ENCODE measurements at regions not wholly inside any gene's neighbourhood (a gene's known extent, or its start where the extent isn't known, plus 50 kb on each side); places are given as distances from the start of the nearest gene placed in this dataset.

DNA sequence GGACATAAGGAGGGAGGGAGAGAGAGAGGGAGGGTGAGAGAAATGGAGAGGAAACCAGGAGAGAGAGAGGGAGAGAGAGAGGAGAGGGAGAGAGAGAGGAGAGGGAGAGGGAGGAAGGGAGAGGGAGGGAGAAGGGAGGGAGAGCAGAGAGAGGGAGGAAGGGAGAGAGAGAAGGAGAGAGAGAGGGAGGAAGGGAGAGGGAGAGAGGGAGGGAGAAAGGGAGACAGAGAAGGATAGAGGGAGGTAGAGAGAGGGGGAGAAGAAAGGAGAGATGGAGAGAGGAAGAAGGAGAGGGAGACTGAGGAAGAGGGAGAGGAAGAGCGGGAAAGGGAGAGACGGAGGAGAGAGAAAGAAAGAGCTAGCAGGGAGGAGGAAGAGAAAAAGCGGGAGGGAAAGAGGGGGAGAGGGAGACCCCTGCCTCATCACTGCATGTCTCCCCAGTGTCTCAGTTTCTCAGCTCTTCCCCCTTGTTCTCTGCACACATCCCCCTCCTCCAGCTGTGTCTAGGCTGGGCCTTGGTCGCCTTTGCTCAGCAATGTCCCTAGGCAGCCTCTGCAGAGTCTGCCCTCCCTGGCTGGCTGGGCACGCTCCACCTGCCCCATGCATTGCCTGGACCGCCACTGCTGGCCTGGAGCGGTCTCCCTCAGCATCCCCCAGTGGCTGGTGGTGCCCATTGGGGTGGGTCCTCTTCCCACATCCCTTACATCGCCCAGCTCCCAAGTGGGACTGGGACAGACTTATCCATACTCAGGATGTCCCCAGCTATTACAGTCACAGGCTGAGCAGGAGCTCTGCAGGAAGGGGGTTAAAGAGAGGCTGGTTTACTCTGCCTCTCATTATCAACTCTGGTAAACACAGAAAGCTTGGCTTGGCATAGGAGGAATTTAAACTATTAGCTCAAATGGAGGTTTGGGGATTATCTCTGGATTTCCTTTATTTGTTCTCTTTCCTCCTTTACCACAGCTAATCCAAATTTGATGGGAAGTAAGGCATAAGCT lies 85.7 kb upstream of the APCDD1 start:
- no peak for DNase-seq

DNA sequence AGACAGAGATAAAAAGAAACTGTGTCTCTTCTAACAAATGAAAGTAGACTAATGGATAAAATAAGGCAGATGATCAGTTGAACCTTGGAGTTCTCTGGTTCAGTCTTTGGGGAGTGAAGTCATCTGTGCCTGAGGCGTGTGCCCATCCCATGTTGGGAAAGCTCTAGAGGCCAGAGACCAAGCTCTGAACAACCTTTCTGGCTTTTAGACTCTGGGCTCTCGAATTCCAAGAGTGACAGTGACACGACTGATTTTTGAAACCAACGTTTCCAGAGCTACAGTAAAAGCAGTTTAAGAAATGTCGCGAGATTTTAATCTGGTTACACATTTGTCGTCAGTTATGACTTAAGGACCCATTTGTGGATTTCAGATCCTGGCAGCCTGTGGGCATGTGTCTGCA lies 83.7 kb upstream of the APCDD1 start:
- DNase-seq, result no peak

DNA sequence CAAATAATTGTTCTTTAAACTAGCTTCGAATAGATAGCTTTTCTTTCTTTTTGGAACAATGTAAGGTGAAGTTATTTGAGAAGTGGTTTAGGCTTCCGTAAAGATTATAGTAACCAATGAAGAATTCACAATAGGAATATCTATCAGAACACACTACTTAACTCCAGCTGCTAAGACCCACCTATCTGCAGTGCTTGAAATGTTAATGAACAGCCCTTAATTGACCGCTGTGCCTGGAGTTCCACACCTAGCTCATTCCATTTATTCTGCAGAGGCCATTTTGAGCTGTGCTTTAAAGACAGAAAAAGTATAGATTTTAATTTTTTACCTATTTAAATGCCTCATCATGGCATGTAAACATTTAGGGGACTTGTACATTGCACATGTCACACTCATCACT lies 83.3 kb upstream of the APCDD1 start:
- DNase-seq, result no peak

DNA sequence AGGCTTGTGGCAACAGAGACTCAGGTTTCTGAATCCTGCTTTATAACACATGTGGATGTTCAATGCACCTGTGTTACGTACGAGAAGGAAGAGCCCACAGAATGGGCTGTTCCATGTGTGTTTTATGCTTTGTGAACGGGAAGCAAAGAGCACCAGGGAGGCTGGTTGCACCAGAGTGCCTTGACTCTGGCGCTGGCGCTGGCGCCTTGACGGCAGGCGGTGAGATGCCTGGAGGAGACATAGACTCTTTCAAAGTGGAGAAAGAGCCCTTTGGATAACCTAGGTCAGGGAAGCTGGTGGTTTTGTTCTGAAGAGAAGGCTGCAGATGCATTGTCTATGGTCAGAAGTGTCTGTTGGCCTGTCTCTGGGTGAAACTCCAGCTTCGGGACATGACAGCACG lies 80.2 kb upstream of the APCDD1 start:
- DNase-seq, result no peak

DNA sequence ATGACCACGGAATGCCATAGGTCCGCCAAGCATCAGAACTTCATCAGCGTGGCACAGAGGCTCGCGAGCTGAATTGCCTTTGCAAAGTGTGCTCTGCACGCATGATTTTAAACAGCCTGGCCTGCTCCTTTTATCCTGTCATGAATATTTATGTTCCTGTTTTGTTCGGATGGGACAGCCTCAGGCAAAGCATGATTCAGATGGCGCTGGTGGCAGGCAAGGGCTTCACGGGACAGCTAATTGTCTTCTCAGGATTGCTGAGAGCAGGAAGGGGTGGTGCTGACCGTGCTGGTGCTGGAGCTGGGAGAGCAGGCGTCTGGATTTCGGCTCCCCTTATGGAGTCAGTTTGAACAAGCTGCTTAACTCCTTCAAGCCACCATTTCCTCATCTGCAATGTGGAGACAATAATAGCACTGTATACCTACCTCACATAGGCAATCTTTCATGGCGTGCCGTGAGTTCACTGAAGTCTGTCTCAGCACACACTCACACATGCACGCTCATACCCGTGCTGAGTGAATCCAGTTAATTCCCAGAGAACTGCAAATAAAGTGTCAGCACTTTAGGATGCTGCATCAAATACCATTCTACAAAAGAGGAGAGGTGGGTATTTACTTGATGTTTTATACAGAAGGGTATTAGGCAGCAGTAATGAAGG lies 79.7 kb upstream of the APCDD1 start:
- no peak for DNase-seq

DNA sequence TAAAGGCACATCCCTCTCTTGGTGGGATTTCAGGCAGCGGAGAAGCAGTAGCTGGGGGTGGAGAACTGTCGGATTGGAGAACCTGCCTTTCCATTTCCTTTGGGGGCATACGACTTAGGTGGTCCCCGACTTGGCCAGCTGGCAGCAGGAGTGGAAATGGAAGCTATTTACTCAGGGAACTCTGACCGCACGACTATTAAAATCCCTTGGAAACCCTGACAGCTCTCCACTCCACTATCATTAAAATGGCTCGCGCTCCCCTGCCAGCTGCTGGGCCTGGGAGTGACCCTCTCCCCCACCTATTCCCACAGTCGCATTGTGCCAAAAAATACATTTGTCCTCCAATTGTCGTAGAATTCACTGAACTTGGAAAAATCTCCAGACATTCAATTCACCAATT lies 77.7 kb upstream of the APCDD1 start:
- DNase-seq, result no peak

DNA sequence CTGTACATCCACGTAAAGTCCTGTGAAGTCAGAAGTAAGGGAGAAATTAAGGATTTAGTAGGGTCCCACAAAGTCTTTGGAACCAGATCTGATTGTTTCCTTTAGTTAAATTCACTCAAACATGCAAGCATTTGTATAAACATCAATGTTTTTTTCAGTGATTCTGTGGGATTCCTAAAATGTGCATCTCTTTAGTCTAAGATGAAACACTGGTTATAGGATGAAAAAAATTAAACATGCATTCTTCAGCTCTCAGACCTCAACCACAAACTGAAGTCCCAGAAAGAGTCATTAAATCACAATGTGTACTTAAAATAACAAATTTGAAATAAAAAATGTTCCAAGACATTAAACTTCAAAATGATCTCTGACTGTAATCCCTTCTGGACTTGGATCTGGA lies 76.5 kb upstream of the APCDD1 start:
- DNase-seq, result no peak

DNA sequence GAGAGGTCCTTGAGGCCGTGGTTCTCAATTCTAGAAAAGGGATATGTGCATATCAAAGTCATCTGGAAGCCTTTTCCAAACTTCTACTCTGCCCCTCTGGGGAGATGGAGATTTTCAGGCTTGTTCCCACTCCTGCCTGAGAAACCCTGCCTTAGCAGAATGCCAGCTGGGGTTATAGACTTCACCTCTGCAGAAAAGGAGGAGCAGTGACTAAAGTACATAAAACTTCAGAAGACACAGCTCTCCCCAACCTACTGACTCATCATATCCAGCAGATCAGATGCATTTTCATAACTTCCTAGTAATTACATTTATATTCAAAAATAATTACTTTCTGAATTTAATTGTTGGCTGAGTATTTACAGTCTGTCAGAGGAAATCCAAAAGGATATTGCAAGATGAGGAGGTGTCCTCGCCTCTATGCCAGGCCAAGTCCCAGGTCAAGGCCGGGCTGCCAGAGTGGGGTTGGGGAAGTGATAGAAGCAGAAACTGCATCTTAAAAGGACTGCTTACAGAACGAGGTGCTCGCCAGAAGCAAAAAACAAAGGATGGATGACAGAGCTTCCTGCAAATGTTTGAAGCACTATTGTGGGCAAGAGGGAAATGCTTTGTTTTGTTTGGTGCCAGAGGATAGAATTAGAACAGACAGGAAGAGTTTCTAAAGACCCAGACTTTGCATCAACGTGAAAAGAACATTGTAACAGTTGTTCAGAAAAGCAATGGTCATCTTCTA lies 75.6 kb upstream of the APCDD1 start:
- no peak for DNase-seq

DNA sequence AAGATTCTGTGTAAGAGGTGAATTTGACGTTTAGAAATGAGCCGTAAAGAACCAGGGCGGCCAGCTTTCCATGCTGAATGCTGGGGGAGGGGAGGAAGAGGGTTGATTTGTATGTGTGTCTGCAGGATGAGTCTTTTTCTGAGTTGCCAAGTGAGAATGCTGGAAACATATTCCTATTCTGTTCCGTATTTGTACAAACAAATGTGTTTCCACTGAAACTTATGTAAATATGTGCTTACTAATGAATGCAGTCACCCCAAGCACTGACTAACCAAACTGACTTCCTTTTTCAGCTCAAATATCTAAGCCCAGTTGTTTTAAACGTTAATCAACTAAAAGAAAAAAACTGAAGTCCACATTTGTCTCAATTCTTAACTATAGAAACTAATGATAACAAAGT lies 74.9 kb upstream of the APCDD1 start:
- no peak for DNase-seq

DNA sequence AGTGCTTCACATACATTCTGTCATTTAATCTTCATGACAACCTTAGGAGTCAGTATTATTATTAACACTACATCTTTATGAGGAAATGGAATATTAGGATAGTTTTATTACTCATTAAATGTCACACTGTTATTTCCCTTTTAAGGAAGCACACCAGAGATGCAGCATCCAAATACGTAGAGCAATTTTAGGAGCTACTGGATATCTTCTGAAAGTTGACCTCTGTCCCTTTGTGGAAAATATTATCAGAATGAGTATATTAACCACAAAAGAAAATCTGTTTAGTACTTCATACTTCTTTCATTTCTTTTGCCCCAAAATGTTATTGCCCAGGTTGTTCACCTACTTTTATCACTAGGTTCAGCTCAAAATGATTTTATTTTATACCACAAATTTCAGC lies 72.9 kb upstream of the APCDD1 start:
- no peak for DNase-seq

DNA sequence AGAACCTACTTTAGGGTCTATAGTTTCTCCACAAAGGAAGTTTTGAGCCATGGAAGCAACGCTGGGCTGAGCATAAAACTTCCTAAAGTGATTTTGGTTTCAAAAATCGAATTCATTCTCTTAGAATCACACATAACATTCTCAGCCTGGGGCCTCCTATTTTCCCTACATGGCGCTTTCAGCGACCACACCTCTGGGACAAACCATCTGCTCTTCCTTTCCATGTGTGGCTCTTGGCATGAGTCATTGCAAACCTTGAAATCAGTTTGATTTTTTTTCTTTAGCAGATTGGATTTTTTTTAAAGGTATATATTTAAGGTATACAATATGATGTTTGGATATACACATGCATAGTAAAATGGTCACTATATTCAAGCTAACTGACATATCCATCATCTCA lies 72.5 kb upstream of the APCDD1 start:
- DNase-seq, result no peak

DNA sequence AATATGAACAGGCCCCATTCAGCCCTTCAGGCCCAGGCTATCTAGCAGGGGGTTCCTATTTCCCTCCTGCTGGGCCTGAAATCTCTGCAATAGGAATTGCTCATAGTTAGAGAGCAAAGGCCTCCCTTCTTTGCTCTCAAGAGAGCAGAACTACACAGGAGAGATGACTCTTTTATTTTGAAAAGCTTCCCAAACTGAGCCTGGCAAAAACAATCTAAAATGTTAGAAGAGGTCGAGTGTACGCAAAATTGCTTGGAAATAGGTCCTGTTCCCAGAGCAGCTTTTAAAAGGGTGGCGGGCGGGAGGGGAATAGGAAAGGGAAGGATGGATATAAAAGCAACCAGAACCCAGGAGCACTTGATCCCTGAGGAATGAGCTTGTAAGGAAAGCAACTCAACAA lies 68.4 kb upstream of the APCDD1 start:
- no peak for DNase-seq

DNA sequence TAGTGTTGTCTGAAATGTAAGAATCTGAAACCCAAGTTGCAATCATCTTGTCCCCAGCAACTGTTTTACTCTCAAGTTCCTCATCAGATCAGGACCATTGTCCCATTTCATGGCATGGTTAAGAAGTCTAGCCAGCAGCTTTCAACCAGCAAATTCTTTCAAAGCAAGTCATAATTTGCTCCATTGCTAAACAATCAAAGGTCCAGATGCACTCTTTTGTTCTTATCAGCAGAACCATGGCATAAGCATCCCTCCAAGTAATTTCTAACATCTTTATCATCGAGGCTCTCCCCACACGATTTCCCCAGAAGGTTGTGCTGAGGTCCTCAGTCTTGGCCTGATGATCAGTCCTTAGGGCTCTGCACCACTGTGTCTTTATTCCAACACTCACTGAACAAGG lies 67.5 kb upstream of the APCDD1 start:
- DNase-seq, result no peak

DNA sequence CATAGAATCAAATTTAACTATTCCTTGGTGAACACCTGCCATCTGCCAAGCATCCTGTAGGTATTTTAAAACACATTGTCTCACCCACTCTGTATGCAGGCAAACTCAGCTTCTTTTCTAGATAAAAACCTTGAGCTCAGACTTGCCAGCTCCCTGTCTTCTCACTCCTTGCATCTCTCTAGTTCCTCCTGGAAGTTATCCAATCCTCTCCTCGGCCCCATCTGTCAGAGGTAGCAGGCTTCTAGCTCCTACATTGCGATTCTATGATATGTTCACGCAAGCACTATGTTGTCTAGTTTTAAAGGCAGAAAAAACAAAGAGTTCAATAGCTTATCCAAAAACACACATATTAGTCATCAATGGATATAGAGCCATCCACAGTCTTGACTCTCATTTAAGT lies 67.0 kb upstream of the APCDD1 start:
- no peak for DNase-seq

DNA sequence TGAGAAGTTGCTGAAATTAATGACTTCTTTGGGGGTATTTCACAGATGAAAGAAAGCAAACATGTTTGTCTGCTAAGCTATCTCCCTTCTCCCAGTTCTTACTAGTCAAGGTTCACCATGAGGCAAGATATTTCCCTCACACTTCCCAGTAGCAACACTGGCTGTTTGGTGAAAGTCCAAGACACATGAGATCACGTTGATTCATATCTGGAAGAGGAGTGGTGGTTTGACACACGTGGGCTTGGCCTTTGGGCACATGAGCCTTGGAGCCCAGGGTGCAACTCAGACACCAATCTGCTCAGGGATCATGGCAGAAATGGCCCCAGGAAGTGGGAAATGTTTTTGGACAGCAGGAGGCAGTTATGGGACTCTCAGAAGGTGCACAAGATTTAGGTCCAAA lies 66.1 kb upstream of the APCDD1 start:
- DNase-seq, result no peak

DNA sequence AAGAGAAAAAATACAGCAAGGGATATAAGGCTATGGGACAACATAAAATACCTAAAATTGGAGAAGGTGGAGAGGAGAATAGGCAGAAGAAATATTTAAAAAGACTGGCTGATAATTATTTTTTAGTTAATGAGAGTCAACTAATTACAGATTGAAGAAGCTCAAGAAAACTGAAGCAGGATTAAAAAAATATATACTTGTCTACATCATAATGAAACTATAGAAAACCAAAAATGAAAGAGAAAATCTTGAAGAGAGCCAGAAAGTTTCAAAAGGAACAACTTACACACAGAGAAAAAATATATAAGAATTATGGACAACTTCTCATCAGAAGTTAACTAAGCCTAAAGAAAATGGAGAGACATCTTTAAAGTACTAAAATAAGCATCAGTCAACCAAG lies 62.9 kb upstream of the APCDD1 start:
- DNase-seq, result no peak

DNA sequence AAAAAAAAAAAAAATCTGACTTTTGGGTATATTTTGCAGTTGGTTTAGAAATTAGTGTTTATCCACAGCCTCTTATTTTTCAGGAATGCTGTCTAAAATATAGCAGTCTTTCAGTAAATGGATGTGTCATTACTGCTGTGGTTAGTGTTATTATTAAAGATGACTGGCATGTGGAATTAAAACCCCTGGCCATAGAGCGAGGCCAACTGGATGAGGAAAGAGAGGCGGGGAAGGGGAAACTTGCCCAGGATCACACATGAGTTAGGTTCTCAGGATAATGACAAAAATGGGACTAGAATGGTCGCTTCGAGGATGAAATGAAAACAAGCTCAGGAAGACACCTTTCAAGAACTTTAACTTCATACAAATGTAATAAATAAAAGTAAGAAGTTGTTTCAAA lies 57.4 kb upstream of the APCDD1 start:
- DNase-seq, result no peak

DNA sequence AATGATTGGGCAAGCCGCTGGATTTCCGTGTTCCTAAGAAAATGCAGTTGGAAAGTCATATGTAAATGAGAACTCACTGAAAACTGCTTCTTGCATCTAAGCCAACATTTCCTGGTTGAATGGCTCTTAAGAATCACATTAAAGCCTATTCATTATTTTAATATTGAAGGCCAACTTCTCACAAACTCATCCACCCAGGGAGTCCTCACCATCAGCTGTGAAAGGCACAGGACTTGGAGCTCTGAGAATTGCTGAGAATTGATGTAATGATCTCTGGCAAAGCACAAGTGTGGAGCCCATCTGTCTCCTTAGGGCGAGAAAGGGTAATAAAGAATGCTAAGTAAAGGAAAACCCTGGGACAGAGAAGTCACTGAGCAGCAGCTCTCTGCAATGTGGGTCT lies 55.9 kb upstream of the APCDD1 start:
- no peak for DNase-seq

DNA sequence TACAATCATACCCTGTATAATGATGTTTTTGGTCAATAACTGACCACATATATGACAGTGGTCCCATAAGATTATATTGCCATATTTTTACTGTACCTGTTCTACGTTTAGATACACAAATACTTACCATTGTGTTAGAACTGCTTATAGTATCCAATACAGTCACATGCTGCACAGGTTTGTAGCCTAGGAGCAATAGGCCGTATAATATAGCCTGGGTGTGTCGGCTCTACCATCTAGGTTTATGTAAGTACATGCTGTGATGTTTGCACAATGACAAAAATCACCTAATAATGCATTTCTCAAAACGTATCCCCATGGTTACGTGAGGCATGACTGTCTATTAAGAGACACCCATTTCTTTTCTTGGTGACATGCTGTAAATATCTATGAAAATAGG lies 55.0 kb upstream of the APCDD1 start:
- DNase-seq, result no peak

DNA sequence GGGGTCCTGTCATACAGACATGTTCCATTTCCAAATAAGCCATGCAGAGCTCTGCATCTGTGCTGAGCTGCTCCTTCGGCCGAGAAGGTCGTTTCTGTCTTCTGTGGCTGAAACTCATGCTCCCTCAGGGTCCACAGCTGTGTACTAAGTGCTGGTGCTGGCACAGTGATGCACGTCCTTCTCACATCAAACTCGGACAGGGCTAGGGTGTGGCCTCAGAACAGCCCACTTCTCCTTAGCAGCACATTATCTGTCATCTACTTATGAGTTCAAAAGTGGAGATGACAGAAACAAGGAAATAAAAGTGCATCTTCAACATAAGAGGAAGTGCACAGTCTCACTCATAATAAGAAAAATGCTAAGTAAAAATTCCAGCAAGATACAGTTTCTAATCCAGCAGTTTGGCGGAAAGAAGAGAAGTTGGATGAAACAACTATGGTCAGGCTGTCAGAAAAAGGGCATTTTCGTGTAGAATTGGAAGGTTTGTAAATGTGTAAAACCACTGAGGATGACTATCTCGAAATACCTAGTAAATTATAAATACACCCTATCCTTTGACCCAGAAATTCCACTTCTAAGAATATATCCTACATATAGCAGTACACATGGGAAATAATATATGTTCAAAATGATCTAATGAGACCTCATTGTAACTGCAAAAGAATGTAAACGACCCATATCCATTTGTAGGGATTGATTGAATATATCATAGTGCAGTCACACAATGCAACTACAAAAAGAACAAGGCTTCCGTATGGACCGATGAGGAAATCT lies 53.7 kb upstream of the APCDD1 start:
- DNase-seq, result no peak

DNA sequence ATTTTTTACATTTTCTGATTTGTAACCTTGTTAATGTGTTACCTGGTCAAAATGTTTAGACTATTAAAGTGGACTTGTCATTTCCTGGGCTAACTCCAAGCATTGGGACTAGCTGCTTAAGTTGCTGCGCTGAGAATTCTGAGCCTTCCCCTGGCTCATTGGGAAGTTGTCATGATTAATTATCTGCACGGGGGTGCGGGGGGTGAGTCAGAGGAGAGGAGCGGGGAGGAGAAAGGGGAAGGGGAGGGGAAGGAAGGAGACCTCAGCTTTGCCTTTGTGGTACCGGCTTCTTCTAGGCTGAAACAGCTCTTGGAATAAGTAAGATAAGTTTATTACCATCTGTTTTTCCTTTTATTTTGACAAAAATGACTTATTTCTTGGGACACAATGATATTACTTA lies 52.9 kb upstream of the APCDD1 start:
- no peak for DNase-seq

DNA sequence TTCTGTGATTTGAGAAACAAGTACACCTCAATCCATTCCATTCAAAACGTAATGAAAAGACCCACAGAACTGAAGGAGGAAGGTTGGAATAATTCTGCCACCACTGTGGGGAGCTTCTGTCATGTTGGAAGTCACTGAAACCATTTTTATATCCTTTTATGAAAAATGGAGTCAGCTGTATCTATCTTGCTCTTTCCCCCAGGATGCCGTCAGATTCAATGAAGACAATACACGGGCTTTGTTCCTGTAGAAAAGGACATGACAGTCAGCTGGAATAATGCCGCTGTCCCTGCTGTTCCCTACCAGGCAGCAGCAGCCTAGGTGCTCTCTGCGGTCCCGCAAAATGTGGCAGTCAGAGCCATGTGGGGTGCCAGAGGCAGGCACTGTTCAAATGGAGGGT lies 52.5 kb upstream of the APCDD1 start:
- DNase-seq, result no peak
